Activated CD8-positive, alpha-beta memory T cell treated with anti-CD3 and anti-CD28 coated beads, Interleukin-2, amount 50 U/mL, for 1 hour (primary cell): ENCODE measurements at regions not wholly inside any gene's neighbourhood (a gene's known extent, or its start where the extent isn't known, plus 50 kb on each side); places are given as distances from the start of the nearest gene placed in this dataset.
"Not testable (repeated sequence)": the region's sequence is repeated elsewhere in the genome, so short reads cannot be mapped to it uniquely, and the experiment has no call there.

Experiments
- DNase-seq: peaks from one replicate; pipeline ENCODE4 v3.0.0-alpha.2; 2020; ENCODE audit errors: extremely low read depth

GRCh38 chr14:97791072-97791471 lies 993.9 kb downstream of the VRK1 start:
- DNase-seq, result no peak

GRCh38 chr14:97791906-97792305 lies 994.7 kb downstream of the VRK1 start:
- DNase-seq, result no peak

- DNase-seq, result no peak
Observed at GRCh38 chr14:97796511-97796910, 999.3 kb downstream of the VRK1 start.

GRCh38 chr14:97798176-97798575 lies 1001.0 kb downstream of the VRK1 start:
- no peak for DNase-seq

GRCh38 chr14:97802430-97803373 lies 1005.5 kb downstream of the VRK1 start:
- no peak for DNase-seq

GRCh38 chr14:97804056-97804455 lies 1006.9 kb downstream of the VRK1 start:
- no peak for DNase-seq

- no peak for DNase-seq
Observed at GRCh38 chr14:97806891-97807290, 1009.7 kb downstream of the VRK1 start.

- not testable (repeated sequence) for DNase-seq
Observed at GRCh38 chr14:97808541-97808940, 1011.4 kb downstream of the VRK1 start.

GRCh38 chr14:97813556-97813955 lies 1016.4 kb downstream of the VRK1 start:
- no peak for DNase-seq

- no peak for DNase-seq
Observed at GRCh38 chr14:97820781-97821180, 1023.6 kb downstream of the VRK1 start.

GRCh38 chr14:97824218-97824617 lies 1027.0 kb downstream of the VRK1 start:
- no peak for DNase-seq

GRCh38 chr14:97827746-97828145 lies 1030.6 kb downstream of the VRK1 start:
- DNase-seq, result no peak

- DNase-seq, result no peak
Observed at GRCh38 chr14:97832776-97833175, 1035.6 kb downstream of the VRK1 start.

- no peak for DNase-seq
Observed at GRCh38 chr14:97838986-97839385, 1041.8 kb downstream of the VRK1 start.

- DNase-seq, result no peak
Observed at GRCh38 chr14:97840159-97840558, 1043.0 kb downstream of the VRK1 start.

GRCh38 chr14:97841762-97842161 lies 1044.6 kb downstream of the VRK1 start:
- DNase-seq, result no peak

- DNase-seq, result no peak
Observed at GRCh38 chr14:97843066-97843465, 1045.9 kb downstream of the VRK1 start.

- DNase-seq, result no peak
Observed at GRCh38 chr14:97844042-97844441, 1046.9 kb downstream of the VRK1 start.

GRCh38 chr14:97846156-97846555 lies 1049.0 kb downstream of the VRK1 start:
- no peak for DNase-seq

- DNase-seq, result no peak
Observed at GRCh38 chr14:97848317-97848980, 1051.3 kb downstream of the VRK1 start.

- no peak for DNase-seq
Observed at GRCh38 chr14:97850466-97850865, 1053.3 kb downstream of the VRK1 start.

- no peak for DNase-seq
Observed at GRCh38 chr14:97850886-97851285, 1053.7 kb downstream of the VRK1 start.

GRCh38 chr14:97851428-97851995 lies 1054.3 kb downstream of the VRK1 start:
- DNase-seq, result no peak
